ENCODE measurements at regions not wholly inside any gene's neighbourhood (a gene's known extent, or its start where the extent isn't known, plus 50 kb on each side); places are given as distances from the start of the nearest gene placed in this dataset.

GRCh38 chr20:23147964-23148730 is 62.0 kb upstream of the CD93 start (continued):
- TF ChIP-seq HMBOX1 (IDR thresholded peaks at IDR 0.05) (peak; percentile 38; the same call in 1 of the 2 replicates), NEUROD1 (IDR thresholded peaks at IDR 0.05; ENCODE audit: borderline replicate concordance, low read depth, low read length, partially characterized antibody) (peak; percentile 70), ZFPM2 (CRISPR knock-in tag; IDR thresholded peaks at IDR 0.05) (no peak), MNT (conservative IDR thresholded peaks at IDR 0.05) (peak in 1 of 2 experiments; percentile 69; a peak in 2 of 4 replicates), ZNF766 (CRISPR knock-in tag; conservative IDR thresholded peaks at IDR 0.05) (0 out of 2 replicates have a peak, but pooled peaks have one; percentile 9), HINFP (tag; conservative IDR thresholded peaks at IDR 0.05; ENCODE audit: low read depth) (0 out of 2 replicates have a peak, but pooled peaks have one; percentile 17), THRA (IDR thresholded peaks at IDR 0.05) (no peak), TOE1 (IDR thresholded peaks at IDR 0.05; ENCODE audit: borderline replicate concordance) (peak; percentile 52; the same call in 1 of the 2 replicates), TOE1 (CRISPR knock-in tag; IDR thresholded peaks at IDR 0.05; ENCODE audit: borderline replicate concordance, low read depth) (no peak), AFF4 (CRISPR knock-in tag; IDR thresholded peaks at IDR 0.05) (0 out of 2 replicates have a peak, but pooled peaks have one; percentile 36), ATF1 (CRISPR knock-in tag; IDR thresholded peaks at IDR 0.05) (no peak), ATF1 (tag; IDR thresholded peaks at IDR 0.05) (peak; percentile 74), TRIM25 (IDR thresholded peaks at IDR 0.05; ENCODE audit: borderline replicate concordance) (no peak), NFYB (IDR thresholded peaks at IDR 0.05; ENCODE audit: extremely low read depth, insufficient read length) (no peak), POLR2G (IDR thresholded peaks at IDR 0.05; ENCODE audit: low read depth, low read length) (peak; percentile 75)
